ENCODE measurements at regions not wholly inside any gene's neighbourhood (a gene's known extent, or its start where the extent isn't known, plus 50 kb on each side); places are given as distances from the start of the nearest gene placed in this dataset.

- TF ChIP-seq UBTF (IDR thresholded peaks at IDR 0.05; ENCODE audit: borderline replicate concordance in 1 of 2, low read depth in 2 of 2, low read length in 2 of 2), result no peak
- peak; percentile 61 for TF ChIP-seq TFE3 (CRISPR knock-in tag; IDR thresholded peaks at IDR 0.05)
- TF ChIP-seq CUX1 (CRISPR knock-in tag; IDR thresholded peaks at IDR 0.05), result no peak
- TF ChIP-seq RNF2 (IDR thresholded peaks at IDR 0.05), result no peak
- TF ChIP-seq POLR2A (conservative IDR thresholded peaks at IDR 0.05), result no peak
Observed at GRCh38 chr2:215680605-215681598, 245.0 kb upstream of the FN1 start (continued).
